ENCODE measurements at regions not wholly inside any gene's neighbourhood (a gene's known extent, or its start where the extent isn't known, plus 50 kb on each side); places are given as distances from the start of the nearest gene placed in this dataset.

- no peak for DNase-seq (ENCODE audit: low read depth in 2 of 2)
Measured at GRCh38 chr17:77378318-77379064, 237.7 kb downstream of the SEC14L1 start.

- DNase-seq (ENCODE audit: low read depth in 2 of 2): no peak
Measured at GRCh38 chr17:77379065-77379428, 238.3 kb downstream of the SEC14L1 start.

- no peak for DNase-seq (ENCODE audit: low read depth in 2 of 2)
Measured at GRCh38 chr17:77379832-77380231, 239.1 kb downstream of the SEC14L1 start.

GRCh38 chr17:77380395-77381184 lies 239.8 kb downstream of the SEC14L1 start:
- DNase-seq (ENCODE audit: low read depth in 2 of 2): no peak

GRCh38 chr17:77381185-77381700 lies 240.5 kb downstream of the SEC14L1 start:
- DNase-seq (ENCODE audit: low read depth in 2 of 2): no peak

GRCh38 chr17:77381731-77382130 lies 241.0 kb downstream of the SEC14L1 start:
- no peak for DNase-seq (ENCODE audit: low read depth in 2 of 2)

GRCh38 chr17:77382356-77382911 lies 241.7 kb downstream of the SEC14L1 start:
- DNase-seq (ENCODE audit: low read depth in 2 of 2): no peak

- DNase-seq (ENCODE audit: low read depth in 2 of 2): no peak
Measured at GRCh38 chr17:77382966-77383612, 242.3 kb downstream of the SEC14L1 start.

- no peak for DNase-seq (ENCODE audit: low read depth in 2 of 2)
Measured at GRCh38 chr17:77383613-77384608, 243.1 kb downstream of the SEC14L1 start.

GRCh38 chr17:77385750-77386501 lies 245.2 kb downstream of the SEC14L1 start:
- DNase-seq (ENCODE audit: low read depth in 2 of 2): no peak

GRCh38 chr17:77386502-77387192 lies 245.9 kb downstream of the SEC14L1 start:
- no peak for DNase-seq (ENCODE audit: low read depth in 2 of 2)

GRCh38 chr17:77387891-77388290 lies 247.1 kb downstream of the SEC14L1 start:
- DNase-seq (ENCODE audit: low read depth in 2 of 2): no peak

GRCh38 chr17:77388384-77389306 lies 247.9 kb downstream of the SEC14L1 start:
- no peak for DNase-seq (ENCODE audit: low read depth in 2 of 2)

GRCh38 chr17:77390870-77391269 lies 250.1 kb downstream of the SEC14L1 start:
- DNase-seq (ENCODE audit: low read depth in 2 of 2): no peak

- peak; percentile 87 to 88 for DNase-seq (ENCODE audit: low read depth in 2 of 2)
Measured at GRCh38 chr17:77391668-77392375, 251.1 kb downstream of the SEC14L1 start.

- DNase-seq (ENCODE audit: low read depth in 2 of 2): no peak
Measured at GRCh38 chr17:77392376-77393273, 251.9 kb downstream of the SEC14L1 start.

- no peak for DNase-seq (ENCODE audit: low read depth in 2 of 2)
Measured at GRCh38 chr17:77393274-77393600, 252.5 kb downstream of the SEC14L1 start.

Measured in fibroblast of skin of left biceps (primary cell).